ENCODE measurements at regions not wholly inside any gene's neighbourhood (a gene's known extent, or its start where the extent isn't known, plus 50 kb on each side); places are given as distances from the start of the nearest gene placed in this dataset.
"Not testable (repeated sequence)": the region's sequence is repeated elsewhere in the genome, so short reads cannot be mapped to it uniquely, and the experiment has no call there.

DNA sequence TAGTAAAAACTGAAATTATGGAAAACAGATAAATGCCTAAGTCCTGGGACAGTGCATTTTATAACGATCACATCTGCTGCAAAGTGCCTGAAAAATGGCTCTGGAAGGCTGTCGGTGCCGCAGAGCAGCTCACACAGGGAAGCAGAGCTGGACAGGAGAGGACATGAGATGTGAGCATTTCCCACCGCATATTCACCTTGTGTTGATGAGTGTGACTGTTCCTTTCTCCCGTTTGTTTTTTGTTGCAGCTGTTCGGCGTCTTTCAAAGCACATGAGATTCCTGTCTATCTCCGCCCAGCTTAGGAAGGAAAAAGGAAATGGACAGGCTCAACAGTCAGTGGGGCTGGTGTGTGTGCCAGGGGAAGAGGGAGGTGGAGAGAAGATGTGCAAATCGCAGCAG lies 164.9 kb upstream of the SEMA6A start:
- no peak for ATAC-seq
- DNase-seq, result no peak

DNA sequence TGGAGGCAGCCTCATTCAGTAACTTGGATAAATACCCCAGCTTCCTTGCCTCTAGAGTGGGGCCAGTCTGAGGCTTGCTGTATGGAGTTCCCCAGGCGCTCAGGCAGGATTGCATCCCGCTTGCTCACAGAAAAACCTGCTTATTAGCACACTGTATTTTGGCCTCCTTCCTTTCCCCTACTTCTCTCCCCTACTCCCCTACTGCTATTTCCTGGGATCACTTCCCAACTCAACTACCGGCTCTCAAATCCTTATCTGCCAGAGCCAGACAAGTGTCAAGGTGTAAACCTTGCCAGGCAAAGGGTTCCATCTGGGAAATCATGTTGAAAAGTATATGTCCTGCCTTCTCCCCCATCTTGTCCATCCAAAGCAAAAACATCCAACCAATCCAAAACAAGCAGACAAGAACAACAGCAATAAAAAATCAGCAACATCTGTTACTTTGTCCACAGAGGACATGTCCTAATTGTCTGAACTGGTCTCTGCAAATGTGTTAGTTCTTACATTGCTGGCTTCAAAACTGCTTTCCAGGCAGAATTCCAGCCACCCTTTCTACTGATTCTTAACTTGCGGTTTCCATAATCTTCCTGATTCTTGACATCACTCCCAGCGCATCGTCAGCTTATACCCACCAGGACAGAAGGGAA lies 164.1 kb upstream of the SEMA6A start:
- ATAC-seq, result no peak
- no peak for DNase-seq

DNA sequence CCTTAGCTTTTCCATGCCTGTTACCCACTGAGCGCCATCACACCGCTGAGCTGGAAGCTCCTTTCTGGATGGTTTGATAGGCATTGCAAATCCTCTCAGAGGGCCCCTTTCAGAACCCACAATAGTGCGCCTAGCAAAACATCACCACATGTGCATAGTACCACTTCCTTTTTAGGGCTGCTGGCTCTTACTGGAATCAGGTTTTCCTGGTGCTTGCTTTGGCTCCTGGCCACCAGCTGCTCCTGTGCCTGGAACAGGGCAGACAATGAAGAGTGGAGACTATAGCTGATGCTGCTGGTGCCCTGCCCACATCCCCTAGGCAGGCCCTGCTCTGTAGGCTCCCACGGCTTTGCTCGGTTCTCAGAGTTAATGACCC lies 163.6 kb upstream of the SEMA6A start:
- ATAC-seq (no peak), DNase-seq (no peak)

DNA sequence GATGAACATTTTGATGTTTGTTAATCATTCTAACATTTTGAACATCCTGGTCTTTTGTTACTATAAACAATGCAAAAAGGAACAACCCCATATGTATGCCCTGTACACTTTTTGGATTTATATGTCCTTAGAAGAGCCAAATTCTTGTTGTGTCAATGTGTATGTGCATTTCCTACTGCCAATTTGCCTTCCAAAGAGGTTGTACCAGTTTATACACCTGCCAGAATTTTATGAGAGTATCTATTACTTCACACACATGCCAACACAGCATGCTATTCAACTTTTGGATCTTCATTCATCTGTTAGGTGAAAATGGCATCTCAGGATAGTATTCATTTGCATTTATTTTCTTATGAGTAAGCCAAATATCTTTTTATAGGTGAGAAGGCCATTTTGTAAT lies 162.0 kb upstream of the SEMA6A start:
- no peak for DNase-seq

DNA sequence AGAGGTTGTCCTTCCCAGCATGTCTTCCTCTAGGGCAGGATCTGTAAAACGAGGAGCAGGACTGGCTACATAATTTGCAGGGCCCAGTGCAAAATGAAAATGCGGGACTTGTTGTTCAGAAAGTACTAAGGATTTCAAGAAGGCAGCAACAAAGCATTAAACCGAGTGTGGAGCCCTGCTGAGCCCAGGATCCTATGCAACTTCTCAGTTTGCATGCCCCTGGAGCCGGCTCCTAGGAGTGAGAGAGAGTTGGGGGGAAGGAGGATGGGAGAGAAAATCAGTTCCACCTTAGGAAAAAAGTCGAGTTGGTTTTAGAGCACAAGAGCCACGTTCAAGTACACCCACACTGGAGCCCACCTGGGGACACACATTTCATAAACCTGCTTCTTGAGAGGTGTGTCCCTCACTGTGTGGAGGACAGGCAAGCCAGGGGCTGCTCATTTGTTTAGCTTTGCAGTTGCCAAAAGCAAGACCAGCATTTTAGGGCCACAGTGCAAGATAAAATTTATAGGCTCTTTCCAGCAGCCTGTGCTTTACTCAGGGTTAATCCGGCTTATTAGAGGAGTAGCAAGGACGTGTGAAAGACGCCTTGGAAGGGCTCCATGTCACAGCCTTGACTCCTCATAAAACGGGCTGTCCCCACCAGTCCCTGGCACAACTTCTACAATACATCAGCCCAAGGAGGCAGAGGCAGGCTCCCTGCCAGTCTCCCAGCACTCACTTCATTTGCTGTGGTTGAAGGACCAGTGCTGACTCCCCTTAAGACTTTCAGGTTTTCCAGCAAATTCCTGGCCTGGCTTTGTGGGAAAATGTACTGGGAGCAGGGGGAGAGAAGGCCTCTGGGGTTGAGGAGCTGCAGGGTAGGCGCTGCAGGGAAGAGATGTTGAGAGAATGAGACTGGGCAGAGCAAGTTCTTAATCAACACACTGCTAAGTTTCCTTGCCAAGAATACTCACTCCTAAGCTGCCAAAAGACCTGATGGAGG lies 159.7 kb upstream of the SEMA6A start:
- DNase-seq (no peak), ATAC-seq (no peak)

More for the DNA sequence above, 162.0 kb upstream of the SEMA6A start:
- no peak for ATAC-seq

DNA sequence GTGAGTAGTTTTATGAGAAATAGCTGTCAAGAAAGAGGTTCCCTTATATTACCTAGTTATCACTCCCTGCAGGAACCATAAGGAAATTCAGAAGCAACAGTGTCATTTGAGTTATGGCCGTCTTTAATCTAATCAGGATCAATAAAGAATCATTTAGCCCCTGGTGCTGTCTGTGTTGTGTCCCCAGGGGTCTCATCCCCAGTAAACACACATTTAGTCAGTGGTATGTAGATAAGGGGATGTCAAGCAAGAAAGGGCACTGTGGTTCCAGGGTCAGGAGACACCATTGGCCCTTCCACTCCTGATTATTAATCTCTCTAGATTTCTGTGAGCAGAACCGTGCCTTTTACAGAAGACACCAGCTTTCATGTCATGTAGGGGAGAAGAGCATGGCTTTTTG lies 158.0 kb upstream of the SEMA6A start:
- DNase-seq (no peak), ATAC-seq (no peak)

DNA sequence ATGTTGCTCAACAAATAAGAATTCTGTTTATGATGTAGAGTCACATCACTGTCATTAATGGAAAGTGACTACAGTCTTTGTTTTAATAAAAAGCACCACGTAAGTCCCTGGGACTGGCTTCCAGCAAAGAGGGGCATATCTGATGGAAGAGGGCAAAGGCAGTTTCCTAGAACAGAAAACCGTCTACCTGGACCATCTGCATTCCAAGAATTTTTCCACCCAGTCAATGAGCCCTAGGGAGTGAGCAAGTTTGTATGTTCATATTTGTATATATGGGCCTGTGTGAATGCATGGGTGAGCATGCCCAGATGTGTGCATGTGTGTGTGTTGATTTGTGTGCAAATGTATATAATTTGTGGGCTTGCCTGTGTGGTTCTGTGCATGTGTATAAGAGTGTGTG lies 156.8 kb upstream of the SEMA6A start:
- DNase-seq (no peak), ATAC-seq (no peak)

DNA sequence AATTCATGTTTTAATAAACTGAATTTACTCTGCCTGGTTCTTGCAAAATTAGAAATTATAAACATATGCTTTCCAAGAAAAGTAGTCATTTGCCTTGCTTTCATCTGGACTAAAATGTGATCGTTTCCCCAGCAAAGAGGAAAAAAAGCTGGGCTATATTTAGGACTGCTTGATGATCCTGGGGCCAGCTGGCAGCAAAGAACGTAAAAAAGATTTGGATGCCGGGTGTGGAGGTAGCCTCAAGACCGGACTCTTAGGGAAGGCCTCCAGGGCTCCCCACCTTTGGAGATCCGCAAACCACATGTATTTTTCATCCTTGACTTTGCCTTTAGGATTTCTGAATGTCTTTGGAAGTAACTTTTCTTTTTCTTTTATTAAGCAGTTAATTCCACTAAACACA lies 156.1 kb upstream of the SEMA6A start:
- no peak for DNase-seq
- ATAC-seq, result no peak

DNA sequence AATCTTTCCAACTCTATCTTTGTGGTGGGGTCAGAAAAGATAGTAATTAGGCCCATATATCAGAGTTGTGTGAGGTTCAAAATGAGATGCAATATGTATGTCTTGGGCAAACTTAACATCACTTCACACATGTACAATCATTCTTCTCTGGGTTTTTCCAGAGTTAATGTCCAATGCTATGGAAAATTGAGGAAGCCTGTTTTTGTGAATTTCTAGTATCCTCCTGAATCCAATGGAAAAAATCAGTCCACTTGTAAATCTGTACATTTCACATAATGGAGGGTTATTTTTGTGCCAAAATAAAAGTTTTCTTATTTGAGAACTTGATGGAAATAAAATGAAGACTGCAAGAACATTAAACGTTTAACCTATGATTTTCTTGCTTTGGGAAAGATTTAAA lies 155.6 kb upstream of the SEMA6A start:
- ATAC-seq (no peak), DNase-seq (no peak)

DNA sequence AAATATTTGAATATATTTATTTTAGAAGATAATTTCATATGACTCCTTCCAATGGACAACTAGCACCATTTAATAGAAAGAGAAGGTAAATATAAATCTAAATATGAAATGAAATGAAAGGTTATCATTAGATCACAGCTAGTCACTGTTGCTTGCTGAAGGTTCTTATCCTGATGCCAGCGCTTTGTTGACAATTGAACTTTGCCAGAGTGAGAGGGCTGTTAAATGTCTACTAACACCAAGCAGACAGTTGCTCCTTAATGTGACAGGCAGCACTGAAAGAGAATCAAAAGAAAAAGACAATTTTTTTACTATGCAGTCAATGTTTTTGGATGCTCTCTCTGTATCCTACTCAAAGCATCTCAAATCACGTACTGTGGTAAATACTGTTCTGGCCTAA lies 152.6 kb upstream of the SEMA6A start:
- no peak for DNase-seq
- no peak for ATAC-seq

DNA sequence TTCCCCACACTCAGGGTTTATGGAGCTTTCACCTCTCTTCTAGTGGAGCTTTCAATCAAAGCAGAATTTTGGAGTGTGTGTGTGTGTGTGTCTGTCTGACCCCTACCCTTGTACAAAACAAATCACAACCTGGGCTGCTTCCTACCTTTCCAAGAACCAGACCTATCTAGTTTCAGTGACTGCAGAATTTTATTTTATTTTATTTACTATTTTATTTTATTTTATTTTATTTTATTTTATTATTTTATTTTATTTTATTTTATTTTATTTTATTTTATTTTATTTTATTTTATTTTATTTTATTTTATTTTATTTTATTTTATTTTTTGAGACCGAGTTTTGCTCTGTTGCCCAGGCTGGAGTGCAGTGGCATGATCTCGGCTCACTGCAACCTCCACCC lies 151.6 kb upstream of the SEMA6A start:
- not testable (repeated sequence) for ATAC-seq

DNA sequence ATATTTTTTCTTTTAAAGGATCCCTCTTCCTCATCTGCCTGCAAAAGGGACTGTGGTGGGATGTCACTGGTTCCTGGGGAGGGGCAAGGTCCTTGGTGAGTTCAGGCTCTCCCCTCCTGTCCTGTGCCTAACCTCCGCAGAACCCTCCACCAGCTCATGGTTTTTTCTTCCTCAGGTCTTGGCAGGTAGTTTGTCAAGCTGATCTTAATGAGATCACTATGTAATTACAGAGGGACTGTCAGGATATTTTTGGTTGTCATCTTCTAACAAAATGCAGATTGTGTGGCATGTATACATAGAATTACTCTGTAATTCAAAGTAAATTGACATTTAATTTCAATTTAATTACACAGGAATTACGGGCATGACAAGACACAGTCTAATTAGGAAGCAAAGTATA lies 150.3 kb upstream of the SEMA6A start:
- DNase-seq (no peak), ATAC-seq (no peak)

More for the DNA sequence above, 151.6 kb upstream of the SEMA6A start:
- DNase-seq, result not testable (repeated sequence)

DNA sequence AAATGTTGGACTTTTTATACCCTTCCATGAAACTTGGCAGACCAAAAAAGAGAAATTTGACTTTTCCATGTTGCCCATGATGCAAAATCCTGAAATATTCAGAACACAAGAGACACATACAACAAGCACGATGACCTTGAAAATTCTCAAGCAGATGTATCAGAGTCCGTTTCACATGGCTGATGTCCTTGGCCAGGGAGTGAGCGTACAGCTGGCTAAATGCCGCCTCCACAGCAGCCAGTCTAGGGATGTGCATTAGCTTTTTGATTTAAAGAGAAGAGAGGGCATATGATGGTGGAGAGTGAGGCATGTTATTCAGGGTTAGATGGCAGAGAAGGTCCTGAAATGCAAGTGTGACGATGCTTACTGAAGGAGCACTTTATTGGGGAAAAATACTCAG lies 148.0 kb upstream of the SEMA6A start:
- no peak for DNase-seq

DNA sequence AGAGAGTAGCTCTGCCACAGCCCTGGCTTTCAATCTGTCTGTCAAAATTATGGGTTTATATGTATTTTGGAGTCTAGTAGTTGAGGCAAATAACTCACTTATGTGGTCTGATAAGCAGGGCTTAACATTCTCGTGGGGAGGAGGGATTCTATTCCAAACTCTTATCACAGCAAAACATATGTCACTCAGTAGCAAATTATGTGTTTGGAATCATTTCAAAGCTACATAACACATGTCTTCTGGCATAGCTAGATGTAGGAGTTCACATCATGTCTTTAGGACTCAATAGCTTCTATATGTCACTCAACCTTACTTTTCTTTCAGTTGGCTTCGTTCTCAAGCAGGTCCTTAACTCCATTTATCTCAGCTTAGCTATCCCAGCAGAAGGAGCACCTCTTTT lies 144.5 kb upstream of the SEMA6A start:
- DNase-seq (no peak), ATAC-seq (no peak)

More for the DNA sequence above, 148.0 kb upstream of the SEMA6A start:
- no peak for ATAC-seq

DNA sequence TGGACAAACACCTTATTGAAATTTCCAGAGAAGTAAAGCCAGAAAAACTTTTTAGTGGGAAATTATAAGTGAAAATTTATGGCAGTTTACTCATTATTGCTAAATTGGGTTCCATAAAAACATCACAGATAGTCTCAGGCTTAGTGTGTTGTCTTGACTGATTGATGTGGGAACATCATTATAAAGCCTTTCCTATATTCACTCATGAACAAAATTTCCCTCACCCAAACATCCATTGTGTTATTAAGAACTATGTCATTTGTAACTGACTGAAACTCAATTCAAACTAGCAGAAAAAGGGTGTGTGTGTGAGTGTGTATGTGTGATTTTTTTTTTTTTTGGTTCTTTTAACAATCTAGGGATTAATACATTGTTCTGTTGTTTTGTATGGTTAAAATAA lies 143.7 kb upstream of the SEMA6A start:
- no peak for ATAC-seq
- DNase-seq, result no peak

DNA sequence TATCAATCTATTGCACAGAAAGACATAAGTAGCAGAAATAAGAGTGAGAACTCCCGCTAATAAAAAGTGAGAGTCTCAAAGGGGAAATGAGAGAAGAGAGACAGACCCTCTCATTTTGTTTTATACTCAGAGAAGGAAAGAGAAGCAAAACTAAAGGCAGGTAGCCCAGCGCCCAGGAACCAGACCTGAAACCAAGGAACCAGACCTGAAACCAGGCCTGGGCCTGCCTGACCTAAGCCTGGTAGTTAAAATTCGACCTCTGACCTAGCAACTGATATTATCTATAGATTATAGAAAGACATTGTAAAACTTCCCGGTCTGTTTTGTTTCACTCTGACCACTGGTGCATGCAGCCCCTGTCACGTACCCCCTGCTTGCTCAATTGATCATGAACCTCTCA lies 134.5 kb upstream of the SEMA6A start:
- DNase-seq, result no peak
- no peak for ATAC-seq

DNA sequence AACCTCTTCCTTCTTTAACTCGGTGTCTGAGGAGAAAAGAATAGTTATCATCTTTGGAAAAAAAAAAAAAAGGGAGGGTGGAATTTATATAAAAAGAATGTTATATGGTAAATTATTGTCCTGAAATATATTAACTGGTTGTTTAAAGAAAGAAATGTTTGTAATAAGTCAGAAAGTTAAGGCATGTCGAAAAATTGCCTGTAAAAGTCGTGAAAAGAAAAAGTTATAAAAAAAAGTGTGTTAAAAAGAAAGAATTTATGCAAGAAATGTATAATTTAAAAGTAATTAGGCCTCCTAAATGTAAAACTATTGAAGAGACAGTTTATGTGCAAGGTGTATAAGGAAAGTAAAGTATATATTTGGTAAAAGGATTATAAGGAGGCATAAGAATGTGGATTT lies 130.5 kb upstream of the SEMA6A start:
- DNase-seq, ATAC-seq: not testable (repeated sequence)

DNA sequence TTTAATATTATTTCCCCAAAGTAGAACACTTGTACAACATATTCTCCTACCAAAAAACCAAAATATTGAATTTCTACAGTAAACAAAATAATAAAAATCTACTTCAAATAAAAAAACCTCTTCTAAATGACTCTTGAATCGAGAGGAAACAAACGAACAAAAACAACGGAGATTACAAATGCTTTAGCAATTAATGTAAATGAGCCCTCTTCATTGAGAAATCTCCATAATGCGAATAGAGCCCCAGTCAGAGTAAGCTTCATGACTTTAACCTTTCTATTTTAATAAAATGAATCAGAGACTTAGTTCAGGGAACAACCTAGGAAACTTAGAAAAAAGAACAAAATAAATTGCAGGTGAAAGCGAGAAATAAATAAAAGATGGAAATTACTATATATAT lies 129.3 kb upstream of the SEMA6A start:
- no peak for DNase-seq
- no peak for ATAC-seq

DNA sequence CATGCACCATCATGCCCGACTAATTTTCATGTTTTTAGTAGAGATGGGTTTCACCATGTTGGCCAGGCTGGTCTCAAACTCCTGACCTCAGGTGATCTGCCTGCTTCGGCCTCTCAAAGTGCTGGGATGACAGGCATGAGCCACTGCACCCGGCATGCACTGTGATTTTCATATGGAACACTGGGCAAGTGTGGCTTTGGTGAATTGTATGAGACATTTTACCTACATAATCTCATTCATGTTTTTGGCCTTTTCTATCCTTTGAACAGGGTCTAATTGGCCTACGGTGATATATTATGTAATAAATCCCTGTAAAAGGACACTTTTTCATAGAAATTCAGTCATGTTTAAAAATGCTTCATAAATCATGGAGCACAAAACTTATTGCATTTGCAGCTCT lies 128.7 kb upstream of the SEMA6A start:
- ATAC-seq (no peak), DNase-seq (no peak)

DNA sequence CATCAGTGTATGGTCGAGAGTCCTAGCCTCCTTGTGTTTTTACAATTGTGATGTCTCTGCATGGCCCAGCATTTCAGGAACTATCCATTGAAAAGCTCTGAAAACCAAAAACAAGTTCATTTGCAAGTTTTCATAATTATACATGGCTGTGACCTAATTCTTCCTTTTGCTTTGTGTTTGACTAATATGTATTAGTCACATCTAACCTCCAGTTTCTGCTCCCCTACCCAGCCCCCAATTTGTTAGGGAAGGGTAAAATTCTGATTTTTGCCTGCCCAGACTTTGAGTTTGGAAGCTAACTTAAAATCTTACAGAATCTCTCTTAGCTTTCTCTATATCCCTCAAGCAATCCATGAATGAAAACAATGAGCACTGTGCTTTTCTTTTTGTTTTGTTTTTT lies 128.2 kb upstream of the SEMA6A start:
- DNase-seq, result no peak
- ATAC-seq, result no peak

DNA sequence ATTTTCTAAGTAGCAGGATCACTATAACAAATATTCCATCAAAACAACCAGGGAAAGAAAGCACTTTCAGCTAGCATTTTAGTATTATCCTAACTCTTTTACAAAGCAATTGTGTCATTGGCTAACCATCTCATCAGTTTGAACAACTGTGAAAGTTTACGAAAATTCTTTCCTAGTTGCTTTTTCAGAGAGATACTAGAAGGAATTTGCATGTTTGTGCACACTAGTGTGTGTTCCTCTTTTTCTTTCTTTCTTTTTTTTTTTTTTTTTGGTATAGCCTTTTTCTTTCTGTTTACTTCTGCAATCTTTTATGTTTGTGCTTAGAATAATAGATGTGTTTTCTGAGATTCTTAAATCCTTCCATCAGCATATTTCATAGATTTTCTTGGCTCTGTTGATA lies 124.7 kb upstream of the SEMA6A start:
- DNase-seq (no peak), ATAC-seq (no peak)

DNA sequence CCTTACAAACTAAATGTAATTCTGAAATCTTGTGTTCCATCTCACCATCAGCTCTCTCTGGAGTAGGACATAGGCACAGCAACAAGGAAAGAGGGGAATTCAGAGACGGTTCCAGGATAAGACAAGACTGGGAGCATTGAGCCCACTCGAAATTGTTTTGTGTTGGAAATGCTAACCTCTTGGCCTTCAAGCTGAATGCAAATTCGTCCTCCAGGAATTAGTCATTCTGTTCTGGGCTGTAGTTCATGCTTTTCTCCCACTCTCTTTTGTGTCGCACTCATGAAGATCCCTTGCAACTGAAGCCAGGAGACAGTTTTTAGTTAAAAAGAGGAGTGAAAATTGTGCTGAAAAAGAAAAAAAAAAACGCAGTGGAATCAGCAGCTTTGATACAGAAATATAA lies 121.7 kb upstream of the SEMA6A start:
- ATAC-seq (no peak), DNase-seq (no peak)

DNA sequence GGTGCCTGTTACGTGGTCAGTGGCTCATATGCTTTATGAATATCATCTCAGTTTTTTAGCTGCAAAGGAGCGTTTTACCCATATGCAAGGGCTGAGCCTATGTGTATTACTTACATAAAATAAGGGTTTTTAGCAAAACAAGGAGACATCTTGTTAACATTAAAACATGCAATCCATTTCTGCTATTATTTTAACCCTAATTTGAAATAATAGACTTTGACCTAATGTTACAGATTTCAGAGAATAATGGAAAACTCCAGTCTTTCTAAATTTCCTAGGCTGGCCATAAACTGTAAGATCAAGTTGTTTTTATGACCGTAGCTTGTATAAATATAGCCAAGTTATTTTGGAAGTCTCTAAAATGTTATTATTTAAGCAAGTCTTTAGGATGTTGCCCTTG lies 121.1 kb upstream of the SEMA6A start:
- ATAC-seq, result no peak
- no peak for DNase-seq

DNA sequence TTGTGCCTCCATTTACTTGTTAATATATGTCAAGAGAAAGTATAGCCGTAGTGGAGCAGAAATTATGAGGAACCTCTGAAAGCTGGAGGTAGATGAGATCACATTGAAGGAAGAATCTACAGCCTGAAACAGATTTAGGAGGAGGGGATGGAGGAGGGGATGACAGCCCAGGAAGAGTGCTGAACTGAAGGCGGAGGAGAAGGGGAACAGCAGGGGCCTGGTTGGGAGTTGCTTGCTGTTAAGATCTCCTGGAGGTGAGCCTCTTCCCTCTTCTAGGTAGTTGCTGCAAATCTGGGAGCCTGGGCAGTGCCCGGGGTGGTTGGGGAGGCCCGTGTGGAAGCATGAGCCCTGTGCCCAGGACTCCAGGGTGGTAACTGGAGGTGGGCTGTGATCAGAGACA lies 111.8 kb upstream of the SEMA6A start:
- ATAC-seq, result no peak
- no peak for DNase-seq

Measured in stimulated activated naive CD8-positive, alpha-beta T cell treated with anti-CD3 and anti-CD28 coated beads, Interleukin-15, Interleukin-2, amounts not matched to agents 100 U/mL and 50 U/mL, for 24 hours (primary cell).